AG10803 (cell line): ENCODE measurements at regions not wholly inside any gene's neighbourhood (a gene's known extent, or its start where the extent isn't known, plus 50 kb on each side); places are given as distances from the start of the nearest gene placed in this dataset.
"Not testable (repeated sequence)": the region's sequence is repeated elsewhere in the genome, so short reads cannot be mapped to it uniquely, and the experiment has no call there.

Source experiments
- DNase-seq: peaks from one replicate; pipeline ENCODE4 v3.0.0; 2010; ENCODE audit warnings: low read depth
- H3K4me3 ChIP-seq: 2 replicates; pipeline ENCODE4 v1.5.1; 2011; ENCODE audit warnings: mild to moderate bottlenecking, low read length, control low read depth
- TF ChIP-seq, protein P1 (sequence below): conservative IDR thresholded peaks from 2 replicates; pipeline ENCODE4 v1.5.1; 2011; ENCODE audit warnings: mild to moderate bottlenecking, low read length, control low read depth, inconsistent platforms

- no peak for DNase-seq
- TF ChIP-seq, protein P1, sequence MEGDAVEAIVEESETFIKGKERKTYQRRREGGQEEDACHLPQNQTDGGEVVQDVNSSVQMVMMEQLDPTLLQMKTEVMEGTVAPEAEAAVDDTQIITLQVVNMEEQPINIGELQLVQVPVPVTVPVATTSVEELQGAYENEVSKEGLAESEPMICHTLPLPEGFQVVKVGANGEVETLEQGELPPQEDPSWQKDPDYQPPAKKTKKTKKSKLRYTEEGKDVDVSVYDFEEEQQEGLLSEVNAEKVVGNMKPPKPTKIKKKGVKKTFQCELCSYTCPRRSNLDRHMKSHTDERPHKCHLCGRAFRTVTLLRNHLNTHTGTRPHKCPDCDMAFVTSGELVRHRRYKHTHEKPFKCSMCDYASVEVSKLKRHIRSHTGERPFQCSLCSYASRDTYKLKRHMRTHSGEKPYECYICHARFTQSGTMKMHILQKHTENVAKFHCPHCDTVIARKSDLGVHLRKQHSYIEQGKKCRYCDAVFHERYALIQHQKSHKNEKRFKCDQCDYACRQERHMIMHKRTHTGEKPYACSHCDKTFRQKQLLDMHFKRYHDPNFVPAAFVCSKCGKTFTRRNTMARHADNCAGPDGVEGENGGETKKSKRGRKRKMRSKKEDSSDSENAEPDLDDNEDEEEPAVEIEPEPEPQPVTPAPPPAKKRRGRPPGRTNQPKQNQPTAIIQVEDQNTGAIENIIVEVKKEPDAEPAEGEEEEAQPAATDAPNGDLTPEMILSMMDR: no peak
- H3K4me3 ChIP-seq: no peak overlapping the region
These were observed 358.4 kb upstream of the EPHA5 start for GRCh38 chr4:66028668-66029067.

DNA sequence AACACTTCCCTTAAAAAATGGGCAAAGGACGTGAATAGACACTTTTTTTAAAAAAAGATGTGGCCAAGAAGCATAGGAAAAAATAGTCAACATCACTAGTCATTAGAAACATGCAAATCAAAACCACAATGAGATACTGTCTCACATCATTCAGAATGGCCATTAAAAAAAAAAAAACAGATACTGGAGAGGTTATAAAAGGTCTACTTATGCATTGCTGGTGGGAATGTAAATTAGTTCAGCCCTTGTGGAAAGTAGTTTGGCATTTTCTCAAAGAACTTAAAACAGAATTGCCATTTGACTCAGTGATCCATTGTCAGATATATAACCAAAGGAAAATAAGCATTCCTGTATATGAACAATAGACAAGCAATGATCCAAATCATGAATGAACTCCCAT, 352.8 kb upstream of the EPHA5 start:
- no peak overlapping the region for H3K4me3 ChIP-seq
- DNase-seq: no peak
- TF ChIP-seq, protein P1: no peak

DNA sequence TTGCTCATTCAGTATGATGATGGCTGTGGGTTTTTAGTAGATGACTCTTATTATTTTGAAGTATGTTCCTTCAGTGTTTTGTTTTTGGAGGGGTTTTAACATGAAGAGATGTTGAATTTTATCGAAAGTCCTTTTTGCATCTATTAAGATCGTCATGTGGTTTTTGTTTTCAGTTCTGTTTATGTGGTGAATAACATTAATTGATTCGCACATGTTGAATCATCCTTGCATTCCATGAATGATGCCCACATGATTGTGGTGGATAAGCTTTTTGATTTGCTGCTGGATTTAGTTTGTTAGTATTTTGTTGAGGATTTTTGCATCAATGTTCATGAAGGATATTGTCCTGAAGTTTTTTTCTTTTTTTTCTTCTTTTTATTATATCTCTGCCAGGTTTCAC, 347.4 kb upstream of the EPHA5 start:
- no peak overlapping the region for H3K4me3 ChIP-seq
- TF ChIP-seq, protein P1: no peak
- no peak for DNase-seq

GRCh38 chr4:66016240-66016639, 346.0 kb upstream of the EPHA5 start:
- DNase-seq: no peak
- H3K4me3 ChIP-seq: no peak overlapping the region
- TF ChIP-seq, protein P1: no peak

- DNase-seq: no peak
These were observed 344.0 kb upstream of the EPHA5 start for GRCh38 chr4:66014146-66014765.

DNA sequence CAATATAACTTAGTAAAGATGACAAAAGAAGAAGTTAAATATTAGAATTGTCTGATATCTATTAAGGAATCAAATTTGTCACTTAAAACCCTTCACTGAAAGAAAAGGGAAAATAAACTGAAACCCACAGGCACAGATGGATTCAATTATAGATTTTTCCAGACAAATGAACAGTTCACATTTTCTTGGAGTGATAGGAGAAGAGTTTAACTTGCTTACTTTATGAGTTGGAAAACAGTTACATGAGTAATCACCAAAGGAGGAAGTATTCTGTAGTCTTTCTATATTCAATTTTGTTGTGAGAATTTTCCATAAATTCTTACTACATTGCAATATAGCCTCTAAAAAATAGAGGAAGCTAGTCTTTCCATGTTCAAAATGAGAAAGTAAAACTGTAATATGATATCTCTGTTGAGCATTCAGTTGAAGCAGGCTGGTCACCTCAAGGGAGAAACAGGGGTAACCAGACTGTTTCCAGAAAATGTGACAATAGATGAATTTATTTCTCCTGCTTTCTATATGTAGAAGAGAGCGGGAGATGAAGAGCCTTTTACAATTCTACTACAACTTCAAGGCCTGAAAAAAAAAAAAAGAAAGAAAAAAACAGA, 330.3 kb upstream of the EPHA5 start:
- TF ChIP-seq, protein P1: no peak
- no peak overlapping the region for H3K4me3 ChIP-seq
- DNase-seq: no peak

More at GRCh38 chr4:66014146-66014765, 344.0 kb upstream of the EPHA5 start:
- no peak overlapping the region for H3K4me3 ChIP-seq
- TF ChIP-seq, protein P1: no peak

DNA sequence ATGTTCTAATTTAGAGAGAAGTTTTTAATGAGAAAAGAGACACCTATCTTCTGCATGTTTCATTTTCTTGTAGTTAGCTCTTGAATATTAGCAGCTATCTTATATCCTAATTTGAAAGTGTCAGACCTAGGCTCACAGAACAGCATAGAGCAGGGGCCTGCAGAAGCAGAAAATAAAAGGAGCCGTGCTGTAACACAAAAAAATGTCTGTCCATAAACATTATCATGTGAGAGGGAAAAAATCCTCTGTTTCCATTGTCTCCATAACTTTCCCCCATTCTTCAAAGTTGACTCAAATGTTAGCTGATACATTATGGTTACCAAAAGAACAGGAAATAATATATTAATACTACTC, 329.2 kb upstream of the EPHA5 start:
- no peak for DNase-seq
- TF ChIP-seq, protein P1: no peak
- H3K4me3 ChIP-seq: no peak overlapping the region

DNA sequence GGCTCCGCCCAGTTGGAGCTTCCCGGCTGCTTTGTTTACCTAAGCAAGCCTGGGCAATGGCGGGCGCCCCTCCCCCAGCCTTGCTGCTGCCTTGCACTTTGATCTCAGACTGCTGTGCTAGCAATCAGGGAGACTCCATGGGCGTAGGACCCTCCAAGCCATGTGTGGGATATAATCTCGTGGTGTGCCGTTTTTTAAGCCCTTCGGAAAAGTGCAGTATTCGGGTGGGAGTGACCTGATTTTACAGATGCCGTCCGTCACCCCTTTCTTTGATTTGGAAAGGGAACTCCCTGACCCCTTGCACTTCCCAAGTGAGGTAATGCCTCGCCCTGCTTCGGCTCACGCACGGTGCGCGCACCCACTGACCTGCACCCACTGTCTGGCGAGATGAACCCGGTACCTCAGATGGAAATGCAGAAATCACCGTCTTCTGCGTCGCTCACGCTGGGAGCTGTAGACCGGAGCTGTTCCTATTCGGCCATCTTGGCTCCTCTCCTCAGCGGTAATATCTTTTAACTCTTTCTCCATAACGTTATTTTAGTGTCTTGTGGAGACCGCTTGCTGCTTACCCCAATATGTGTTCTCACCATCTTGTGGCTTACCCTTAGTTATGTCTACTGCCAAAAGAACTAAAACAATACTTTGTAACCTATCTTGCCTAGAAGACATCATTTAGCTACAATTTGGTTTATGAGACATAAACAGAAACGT, 328.7 kb upstream of the EPHA5 start:
- not testable (repeated sequence) for H3K4me3 ChIP-seq, DNase-seq
